Cardiac muscle cell (in vitro differentiated cells and primary cell): ENCODE measurements at regions not wholly inside any gene's neighbourhood (a gene's known extent, or its start where the extent isn't known, plus 50 kb on each side); places are given as distances from the start of the nearest gene placed in this dataset.

Experiments
- DNase-seq, 2 donors: peaks; one replicate each; pipeline versions ENCODE4 v3.0.0 to v3.0.0-alpha.2; 2010 to 2017; ENCODE audit warnings: low read depth in 1 of 2, low spot score in 1 of 2
- H3K27ac ChIP-seq: fragments of 200-600 bp; sonication (generic); 2 replicates; pipeline ENCODE4 v1.5.1; 2016
- H3K27me3 ChIP-seq: fragments of 200-600 bp; sonication (generic); 2 replicates; pipeline ENCODE4 v1.6.0; 2016; ENCODE audit warnings: control low read depth
- H3K36me3 ChIP-seq: fragments of 200-600 bp; sonication (generic); 2 replicates; pipeline ENCODE4 v1.5.1; 2016; ENCODE audit warnings: control low read depth
- H3K4me1 ChIP-seq: fragments of 200-600 bp; sonication (generic); 2 replicates; pipeline ENCODE4 v1.8.1; 2017; ENCODE audit warnings: low read depth, mild to moderate bottlenecking, mixed run types
- H3K4me3 ChIP-seq: fragments of 200-600 bp; sonication (generic); 2 replicates; pipeline ENCODE4 v1.5.1; 2016; ENCODE audit warnings: mild to moderate bottlenecking
- H3K9me3 ChIP-seq: fragments of 200-600 bp; sonication (generic); 2 replicates; pipeline ENCODE4 v1.5.1; 2017; ENCODE audit warnings: low read depth, mild to moderate bottlenecking, control low read depth
- CTCF ChIP-seq: IDR thresholded peaks from 2 replicates; pipeline ENCODE4 v1.5.1; 2012; ENCODE audit warnings: low read depth, mild to moderate bottlenecking, low read length

DNA sequence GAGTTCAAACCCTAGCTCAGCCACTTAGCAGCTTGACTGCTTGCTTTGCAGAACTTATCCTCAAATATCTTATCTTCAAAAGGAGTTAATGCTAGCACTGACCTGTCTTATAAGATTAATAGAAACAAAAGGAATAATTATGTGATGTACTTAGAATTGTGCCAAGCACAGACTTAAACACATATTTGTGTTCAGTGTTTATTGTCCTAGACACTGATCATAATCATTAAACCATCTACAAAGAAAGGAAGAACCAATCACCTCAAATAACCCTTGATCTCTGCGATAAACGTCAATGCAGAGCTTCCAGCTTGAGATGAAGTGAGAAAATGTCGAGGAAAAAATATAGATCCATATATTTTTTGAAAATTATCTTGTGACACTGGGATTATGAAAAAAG lies 73.1 kb downstream of the ATXN7L3B start:
- Histone ChIP-seq H3K27me3 (no peaks in the 10 kb centered on the region), H3K4me1 (no peaks in the 10 kb centered on the region), H3K36me3 (no peaks in the 10 kb centered on the region), H3K27ac (no peak overlapping the region), H3K4me3 (no peak overlapping the region), H3K9me3 (no peaks in the 10 kb centered on the region)
- no peak for DNase-seq
- no peak for TF ChIP-seq CTCF

DNA sequence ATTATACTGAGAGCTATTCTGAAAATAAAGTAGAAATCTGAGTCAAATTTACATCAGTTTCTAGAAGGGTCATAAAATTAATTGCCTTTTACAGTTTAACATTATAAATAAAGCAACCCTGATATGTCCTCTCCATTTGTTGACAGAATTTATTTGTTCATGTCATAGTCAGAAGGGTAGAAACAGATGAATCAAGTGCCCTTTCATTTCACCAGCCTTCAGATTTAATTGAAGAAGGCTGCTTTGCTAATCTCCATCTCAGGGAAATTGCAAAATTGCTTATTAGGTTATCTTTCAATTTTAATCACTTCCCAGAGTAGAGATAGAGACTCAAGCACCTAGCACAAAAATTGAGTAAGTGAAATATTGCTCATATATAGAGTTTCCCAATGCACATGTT lies 76.8 kb downstream of the ATXN7L3B start:
- H3K4me3 ChIP-seq: no peak overlapping the region
- no peak for DNase-seq
- no peaks in the 10 kb centered on the region for H3K36me3 ChIP-seq
- no peaks in the 10 kb centered on the region for H3K9me3 ChIP-seq
- H3K27me3 ChIP-seq: no peaks in the 10 kb centered on the region
- no peak for TF ChIP-seq CTCF
- H3K27ac ChIP-seq: no peak overlapping the region
- H3K4me1 ChIP-seq: no peaks in the 10 kb centered on the region

DNA sequence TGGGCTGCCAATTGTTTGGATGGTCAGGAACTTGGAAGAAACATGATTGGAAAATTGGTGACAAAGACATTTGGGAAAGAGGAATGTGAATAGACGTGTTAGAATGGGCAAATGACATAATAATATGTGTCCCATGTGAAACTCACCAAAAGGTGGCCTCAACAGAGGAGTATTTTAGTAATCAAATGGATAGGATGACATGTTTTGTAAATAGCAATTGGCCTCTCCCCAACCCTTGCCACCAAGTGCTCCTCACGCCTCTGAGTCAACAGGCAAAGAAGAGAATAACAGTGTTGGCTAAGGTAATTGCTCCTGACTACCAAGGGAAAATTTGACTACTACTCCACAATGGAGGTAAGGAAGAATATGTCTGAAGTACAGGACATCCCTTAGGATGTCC lies 81.4 kb downstream of the ATXN7L3B start:
- no peaks in the 10 kb centered on the region for H3K4me1 ChIP-seq

GRCh38 chr12:74619884-74620283 lies 82.2 kb downstream of the ATXN7L3B start:
- Histone ChIP-seq H3K27ac (no peak overlapping the region), H3K4me1 (no peaks in the 10 kb centered on the region), H3K4me3 (no peak overlapping the region), H3K36me3 (no peaks in the 10 kb centered on the region), H3K27me3 (no peaks in the 10 kb centered on the region), H3K9me3 (no peaks in the 10 kb centered on the region)
- no peak for DNase-seq
- TF ChIP-seq CTCF: no peak

More for the DNA sequence above, 81.4 kb downstream of the ATXN7L3B start:
- DNase-seq: no peak
- H3K4me3 ChIP-seq: no peak overlapping the region
- H3K36me3 ChIP-seq: no peaks in the 10 kb centered on the region
- no peaks in the 10 kb centered on the region for H3K27me3 ChIP-seq
- no peaks in the 10 kb centered on the region for H3K9me3 ChIP-seq
- no peak for TF ChIP-seq CTCF
- no peak overlapping the region for H3K27ac ChIP-seq

DNA sequence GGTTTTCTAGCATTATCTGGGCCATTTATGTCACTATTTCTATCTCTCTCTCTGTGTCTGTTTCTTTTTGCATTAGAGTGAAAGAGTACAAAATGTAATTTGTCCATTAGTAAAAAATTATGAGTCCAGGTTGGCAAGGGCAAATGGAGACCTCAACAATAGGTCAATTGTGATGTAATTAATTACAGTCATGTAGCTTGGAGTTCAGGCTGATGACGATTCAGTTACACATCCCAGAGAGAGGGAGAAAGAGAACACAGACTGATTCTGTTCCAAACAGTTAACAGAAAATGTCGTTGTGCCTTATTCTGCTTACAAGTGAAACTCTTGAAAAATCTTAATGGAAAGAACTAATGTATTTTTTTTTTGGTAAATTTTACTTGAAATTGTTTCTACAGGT lies 83.3 kb downstream of the ATXN7L3B start:
- DNase-seq: no peak

More for the DNA sequence above, 83.3 kb downstream of the ATXN7L3B start:
- no peaks in the 10 kb centered on the region for H3K27me3 ChIP-seq
- no peak for TF ChIP-seq CTCF
- H3K4me3 ChIP-seq: no peak overlapping the region
- no peak overlapping the region for H3K27ac ChIP-seq
- no peaks in the 10 kb centered on the region for H3K36me3 ChIP-seq
- no peaks in the 10 kb centered on the region for H3K9me3 ChIP-seq
- no peaks in the 10 kb centered on the region for H3K4me1 ChIP-seq
